NB4 (cell line): ENCODE measurements at regions not wholly inside any gene's neighbourhood (a gene's known extent, or its start where the extent isn't known, plus 50 kb on each side); places are given as distances from the start of the nearest gene placed in this dataset.

Source experiments
- CTCF ChIP-seq: IDR thresholded peaks from one replicate; pipeline ENCODE4 v1.5.1; 2012; ENCODE audit warnings: low read depth, low read length
- MYC ChIP-seq: IDR thresholded peaks from 2 replicates; pipeline ENCODE4 v1.6.1; 2011; ENCODE audit warnings: low read depth, low read length
- POLR2A ChIP-seq: IDR thresholded peaks from 2 replicates; pipeline ENCODE4 v1.6.1; 2011; ENCODE audit warnings: mild to moderate bottlenecking; ENCODE audit not compliant: insufficient read length; ENCODE audit errors: extremely low read depth
- TF ChIP-seq, protein P1 (sequence below): IDR thresholded peaks from 2 replicates; pipeline ENCODE4 v1.6.1; 2011; ENCODE audit warnings: low read depth, low read length

DNA sequence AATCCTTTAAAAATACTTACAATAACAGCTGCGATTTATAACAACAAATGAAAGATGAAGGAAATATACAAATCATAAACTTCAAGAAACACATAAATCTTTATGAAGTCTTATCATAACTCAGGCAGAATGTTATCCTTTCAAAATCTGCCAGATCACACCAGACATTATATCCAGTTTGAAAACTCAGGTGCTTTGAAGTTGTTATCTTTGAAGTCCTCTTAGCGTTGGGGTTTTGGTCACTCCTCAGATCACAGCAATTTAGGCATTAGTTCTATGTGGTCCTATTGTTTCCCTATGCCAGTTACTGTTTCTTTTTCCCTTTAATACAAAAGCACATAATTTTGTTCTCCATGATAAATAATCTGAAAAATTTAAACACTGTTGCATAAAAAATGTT lies 934.6 kb downstream of the EPHA3 start:
- TF ChIP-seq CTCF (no peak), POLR2A (no peak), MYC (no peak)
- TF ChIP-seq, protein P1, sequence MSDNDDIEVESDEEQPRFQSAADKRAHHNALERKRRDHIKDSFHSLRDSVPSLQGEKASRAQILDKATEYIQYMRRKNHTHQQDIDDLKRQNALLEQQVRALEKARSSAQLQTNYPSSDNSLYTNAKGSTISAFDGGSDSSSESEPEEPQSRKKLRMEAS = no peak
